CD4-positive, alpha-beta T cell (primary cell): ENCODE measurements at regions not wholly inside any gene's neighbourhood (a gene's known extent, or its start where the extent isn't known, plus 50 kb on each side); places are given as distances from the start of the nearest gene placed in this dataset.

Source experiments
- ATAC-seq: fragments of 200-7000 bp; cut with Tn5 transposase; one replicate; pipeline ENCODE4 v1.10.0; 2022; ENCODE audit warnings: mild to moderate bottlenecking; ENCODE audit not compliant: poor library complexity
- CTCF ChIA-PET: fragments of 350-600 bp; sonication (Branson Sonifier 250); formaldehyde crosslinking; loops from one replicate; lab custom pipeline; 2021; ENCODE audit warnings: antibody characterized with exemption, inconsistent platforms; lab: Charles Lee
- POLR2A ChIA-PET: fragments of 350-600 bp; sonication (Branson Sonifier 250); formaldehyde crosslinking; loops from one replicate; lab custom pipeline; 2021; ENCODE audit warnings: antibody characterized with exemption, inconsistent platforms; lab: Charles Lee
- DNase-seq, 14 experiments: peaks; one replicate each; pipeline ENCODE4 v3.0.0-alpha.2; 2013 to 2020; ENCODE audit warnings: mixed read lengths in 2 of 14
- H3K27ac ChIP-seq, 2 donors: one replicate each; pipeline versions ENCODE4 v1.5.1 to v1.7.0; 2013; ENCODE audit warnings: low read length in 2 of 2, low read depth in 1 of 2, mild to moderate bottlenecking in 1 of 2
- H3K27me3 ChIP-seq, 2 experiments: 1 replicate in 1 of 2; 2 replicates in 1 of 2; pipeline versions ENCODE4 v1.6.1 to v1.7.0; 2013; ENCODE audit warnings: low read length in 2 of 2, control low read depth in 1 of 2, mild to moderate bottlenecking in 1 of 2, moderate library complexity in 1 of 2; ENCODE audit not compliant: insufficient read depth in 2 of 2, control insufficient read depth in 1 of 2
- H3K36me3 ChIP-seq: one replicate; pipeline ENCODE4 v1.6.1; 2013; ENCODE audit warnings: low read length, control low read depth; ENCODE audit not compliant: insufficient read depth
- H3K4me1 ChIP-seq: one replicate; pipeline ENCODE4 v1.6.1; 2013; ENCODE audit warnings: low read length, control low read depth; ENCODE audit not compliant: insufficient read depth
- H3K4me3 ChIP-seq: one replicate; pipeline ENCODE4 v1.5.1; 2013; ENCODE audit warnings: mild to moderate bottlenecking, low read length, moderate library complexity
- H3K9me3 ChIP-seq, 2 experiments: 1 replicate in 1 of 2; 2 replicates in 1 of 2; pipeline versions ENCODE4 v1.6.1 to v1.7.0; 2013; ENCODE audit warnings: low read length in 2 of 2, mild to moderate bottlenecking in 2 of 2, control low read depth in 1 of 2, moderate library complexity in 1 of 2; ENCODE audit not compliant: control insufficient read depth in 1 of 2, insufficient read depth in 1 of 2
- H3K27ac Mint-ChIP-seq: one replicate; pipeline ENCODE4 v1.8.0; 2020; ENCODE audit warnings: mixed read lengths
- H3K27me3 Mint-ChIP-seq: one replicate; pipeline ENCODE4 v1.8.0; 2021; ENCODE audit warnings: mixed read lengths
- H3K36me3 Mint-ChIP-seq: one replicate; pipeline ENCODE4 v1.8.0; 2021; ENCODE audit warnings: low read depth, mixed read lengths
- H3K4me1 Mint-ChIP-seq: one replicate; pipeline ENCODE4 v1.8.0; 2021; ENCODE audit warnings: low read depth, mixed read lengths
- H3K4me3 Mint-ChIP-seq: one replicate; pipeline ENCODE4 v1.8.0; 2020; ENCODE audit warnings: mild to moderate bottlenecking, mixed read lengths
- H3K9me3 Mint-ChIP-seq: one replicate; pipeline ENCODE4 v1.8.0; 2020; ENCODE audit warnings: mixed read lengths
- CTCF ChIP-seq: fragments of 200-600 bp; IDR thresholded peaks from one replicate; pipeline ENCODE4 v1.8.0; 2022; ENCODE audit warnings: antibody characterized with exemption, mild to moderate bottlenecking
- intact Hi-C, 2 experiments: fragments of 100-400 bp; cut with DNase I in 1 of 2; cut with micrococcal nuclease in 1 of 2; formaldehyde crosslinking; loops; one replicate each; pipeline versions ENCODE4 v1.15.1 to v1.9.0; 2023 to 2025; cut with DNase I, micrococcal nuclease

- intact Hi-C loops, result no loop called here
- ChIA-PET POLR2A (no interaction called here), CTCF (no interaction called here)
- Mint-ChIP-seq H3K27me3 (no peaks in the 10 kb centered on the region), H3K27ac (no peak overlapping the region), H3K36me3 (no peaks in the 10 kb centered on the region), H3K4me1 (no peaks in the 10 kb centered on the region), H3K9me3 (peaks cover 9% of the 10 kb centered on the region), H3K4me3 (no peak overlapping the region)
- ATAC-seq (no peak), DNase-seq (no peak)
- H3K9me3 ChIP-seq, result peaks cover 0 to 10% of the 10 kb centered on the region in 2 experiments
- H3K4me3 ChIP-seq, result no peak overlapping the region
- no peak for TF ChIP-seq CTCF
- no peaks in the 10 kb centered on the region for H3K27me3 ChIP-seq
- no peaks in the 10 kb centered on the region for H3K36me3 ChIP-seq
- H3K4me1 ChIP-seq, result peaks cover 3% of the 10 kb centered on the region
- H3K27ac ChIP-seq, result no peak overlapping the region
Measured at GRCh38 chr10:33611423-33611822, 277.0 kb upstream of the NRP1 start.

- Mint-ChIP-seq H3K4me1 (no peaks in the 10 kb centered on the region), H3K4me3 (no peak overlapping the region), H3K27ac (no peak overlapping the region), H3K27me3 (no peaks in the 10 kb centered on the region), H3K9me3 (peaks cover 9% of the 10 kb centered on the region), H3K36me3 (no peaks in the 10 kb centered on the region)
- Histone ChIP-seq H3K27ac (no peak overlapping the region), H3K9me3 (peaks cover 0 to 10% of the 10 kb centered on the region in 2 experiments), H3K4me3 (no peak overlapping the region), H3K27me3 (no peaks in the 10 kb centered on the region), H3K4me1 (peaks cover 3% of the 10 kb centered on the region), H3K36me3 (no peaks in the 10 kb centered on the region)
- CTCF ChIA-PET, result no interaction called here
- POLR2A ChIA-PET, result no interaction called here
- intact Hi-C loops, result no loop called here
- no peak for TF ChIP-seq CTCF
- DNase-seq, result no peak
- no peak for ATAC-seq
Measured at GRCh38 chr10:33609546-33609945, 275.1 kb upstream of the NRP1 start.

- Histone ChIP-seq H3K4me1 (no peaks in the 10 kb centered on the region), H3K9me3 (peaks cover 0 to 9% of the 10 kb centered on the region in 2 experiments), H3K27ac (no peak overlapping the region), H3K27me3 (no peaks in the 10 kb centered on the region), H3K4me3 (no peak overlapping the region), H3K36me3 (no peaks in the 10 kb centered on the region)
- CTCF ChIA-PET, result no interaction called here
- H3K27ac Mint-ChIP-seq, result no peak overlapping the region
- peaks cover 5% of the 10 kb centered on the region for H3K27me3 Mint-ChIP-seq
- POLR2A ChIA-PET, result no interaction called here
- H3K4me1 Mint-ChIP-seq, result no peaks in the 10 kb centered on the region
- no peak overlapping the region for H3K4me3 Mint-ChIP-seq
- no peak for TF ChIP-seq CTCF
- ATAC-seq, result no peak
- H3K9me3 Mint-ChIP-seq, result peaks cover 2% of the 10 kb centered on the region
- intact Hi-C loops, result no loop called here
- DNase-seq, result no peak
- H3K36me3 Mint-ChIP-seq, result no peaks in the 10 kb centered on the region
Measured at GRCh38 chr10:33602278-33602677, 267.8 kb upstream of the NRP1 start.
